Lower lobe of right lung (tissue), 2 donors: ENCODE measurements at regions not wholly inside any gene's neighbourhood (a gene's known extent, or its start where the extent isn't known, plus 50 kb on each side); places are given as distances from the start of the nearest gene placed in this dataset.

Experiments used
- ATAC-seq, 2 donors: fragments of 200-7000 bp; cut with Tn5 transposase; one replicate each; pipeline ENCODE4 v1.9.1; 2020 to 2022; ENCODE audit warnings: mild to moderate bottlenecking in 2 of 2, moderate library complexity in 2 of 2
- DNase-seq: peaks from one replicate; pipeline ENCODE4 v3.0.0-alpha.2; 2020
- H3K27ac ChIP-seq: fragments of 200-600 bp; one replicate; pipeline ENCODE4 v1.8.0; 2022
- H3K27me3 ChIP-seq: fragments of 200-600 bp; one replicate; pipeline ENCODE4 v1.8.0; 2022; ENCODE audit warnings: low read depth
- H3K36me3 ChIP-seq: fragments of 200-600 bp; one replicate; pipeline ENCODE4 v1.8.0; 2022; ENCODE audit warnings: mild to moderate bottlenecking
- H3K4me1 ChIP-seq: fragments of 200-600 bp; one replicate; pipeline ENCODE4 v1.8.0; 2022
- H3K4me3 ChIP-seq: fragments of 200-600 bp; one replicate; pipeline ENCODE4 v1.8.0; 2022; ENCODE audit warnings: mild to moderate bottlenecking
- H3K9me3 ChIP-seq: fragments of 200-600 bp; one replicate; pipeline ENCODE4 v1.8.0; 2022
- CTCF ChIP-seq: fragments of 200-600 bp; IDR thresholded peaks from one replicate; pipeline ENCODE4 v1.8.0; 2022; ENCODE audit warnings: antibody characterized with exemption, mild to moderate bottlenecking
- intact Hi-C: fragments of 100-400 bp; cut with DNase I; formaldehyde crosslinking; loops from one replicate; pipeline ENCODE4 v1.11.0; 2022
- donor health status: DM: no; HTN: yes; CAD: no; lungs with severe emphysema.

GRCh38 chr1:106836708-106837107, 219.8 kb upstream of the PRMT6 start:
- Histone ChIP-seq H3K9me3 (no peaks in the 10 kb centered on the region), H3K27ac (no peak overlapping the region), H3K4me3 (no peak overlapping the region), H3K36me3 (no peaks in the 10 kb centered on the region), H3K27me3 (no peaks in the 10 kb centered on the region), H3K4me1 (no peaks in the 10 kb centered on the region)
- intact Hi-C loops, result no loop called here
- ATAC-seq, result no peak
- no peak for DNase-seq
- no peak for TF ChIP-seq CTCF

GRCh38 chr1:106843518-106843917, 213.0 kb upstream of the PRMT6 start:
- no peak for TF ChIP-seq CTCF

DNA sequence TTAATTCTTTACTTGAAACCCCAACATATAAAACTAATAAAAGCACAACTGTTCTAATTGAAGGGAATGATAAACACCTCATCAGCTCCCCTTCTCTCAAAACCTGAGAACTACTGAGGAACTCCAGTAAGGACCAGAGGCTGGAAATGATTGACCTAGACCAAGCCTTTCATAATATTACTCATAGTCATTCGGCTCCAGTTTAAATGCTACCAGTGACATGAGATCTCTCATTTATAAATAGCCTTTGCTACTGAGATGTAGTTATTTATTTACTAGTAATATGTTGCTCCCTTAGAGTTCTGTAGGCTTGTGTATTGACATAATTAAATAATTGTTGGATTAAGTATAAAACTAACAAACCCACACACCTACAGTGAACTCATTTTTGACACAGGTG, 209.8 kb upstream of the PRMT6 start:
- Histone ChIP-seq H3K27me3 (no peaks in the 10 kb centered on the region), H3K9me3 (no peaks in the 10 kb centered on the region), H3K36me3 (no peaks in the 10 kb centered on the region), H3K4me1 (no peaks in the 10 kb centered on the region), H3K4me3 (no peak overlapping the region), H3K27ac (no peak overlapping the region)
- no peak for ATAC-seq
- TF ChIP-seq CTCF, result no peak
- intact Hi-C loops, result no loop called here
- DNase-seq, result no peak

More at GRCh38 chr1:106843518-106843917, 213.0 kb upstream of the PRMT6 start:
- Histone ChIP-seq H3K36me3 (no peaks in the 10 kb centered on the region), H3K27me3 (no peaks in the 10 kb centered on the region), H3K9me3 (no peaks in the 10 kb centered on the region), H3K27ac (no peak overlapping the region), H3K4me1 (no peaks in the 10 kb centered on the region), H3K4me3 (no peak overlapping the region)
- intact Hi-C loops, result no loop called here
- no peak for DNase-seq
- no peak for ATAC-seq

- no peak for TF ChIP-seq CTCF
Observed at GRCh38 chr1:106861110-106861509, 195.4 kb upstream of the PRMT6 start.

DNA sequence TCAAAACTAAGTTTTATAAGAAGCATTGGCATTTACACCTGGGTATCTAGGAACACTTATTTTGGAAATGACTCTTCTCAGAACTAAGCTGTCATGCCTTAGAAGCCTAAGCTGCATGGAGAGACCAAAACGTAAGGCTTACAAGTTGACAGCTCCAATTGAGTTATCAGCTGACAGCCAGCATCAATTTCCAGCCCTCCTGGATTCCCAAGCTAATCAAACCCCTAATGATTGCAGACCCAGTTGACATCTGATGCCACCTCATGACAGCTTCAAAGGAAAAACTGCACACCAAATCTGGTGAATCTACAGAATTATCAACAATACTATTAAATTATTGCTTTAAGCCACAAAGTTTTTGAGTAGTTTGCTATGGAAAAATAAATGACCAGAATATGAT, 187.6 kb upstream of the PRMT6 start:
- no peaks in the 10 kb centered on the region for H3K9me3 ChIP-seq
- no peaks in the 10 kb centered on the region for H3K27me3 ChIP-seq
- no peak overlapping the region for H3K4me3 ChIP-seq
- H3K27ac ChIP-seq, result no peak overlapping the region
- H3K36me3 ChIP-seq, result no peaks in the 10 kb centered on the region
- TF ChIP-seq CTCF, result no peak
- no peak for ATAC-seq
- intact Hi-C loops, result no loop called here
- H3K4me1 ChIP-seq, result no peaks in the 10 kb centered on the region
- DNase-seq, result no peak

More at GRCh38 chr1:106861110-106861509, 195.4 kb upstream of the PRMT6 start:
- DNase-seq (no peak), ATAC-seq (no peak)
- Histone ChIP-seq H3K27ac (no peak overlapping the region), H3K4me3 (no peak overlapping the region), H3K4me1 (no peaks in the 10 kb centered on the region), H3K9me3 (no peaks in the 10 kb centered on the region), H3K36me3 (no peaks in the 10 kb centered on the region), H3K27me3 (no peaks in the 10 kb centered on the region)
- intact Hi-C loops, result no loop called here

DNA sequence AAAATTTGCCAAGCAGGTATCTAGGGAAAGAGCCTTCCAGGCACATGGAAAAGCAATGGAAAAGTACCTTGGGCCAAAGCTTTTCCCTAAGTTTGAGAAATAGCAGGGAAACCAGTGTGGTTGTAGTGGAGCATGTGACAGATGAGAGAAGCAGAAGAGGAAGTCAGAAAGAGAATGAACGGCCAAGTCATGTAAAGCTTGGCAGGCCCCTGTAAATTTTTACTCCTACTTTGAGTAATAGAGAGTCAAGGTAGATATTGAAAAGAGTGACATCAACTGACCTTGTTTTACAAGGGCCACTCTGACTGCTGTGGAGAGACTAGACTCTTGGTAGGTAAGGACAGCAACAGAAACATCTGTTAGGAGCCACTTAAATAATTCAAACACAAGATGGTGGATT, 180.9 kb upstream of the PRMT6 start:
- no peak for TF ChIP-seq CTCF
- Histone ChIP-seq H3K36me3 (no peaks in the 10 kb centered on the region), H3K4me3 (no peak overlapping the region), H3K27me3 (no peaks in the 10 kb centered on the region), H3K9me3 (no peaks in the 10 kb centered on the region), H3K4me1 (no peaks in the 10 kb centered on the region), H3K27ac (no peak overlapping the region)
- DNase-seq (no peak), ATAC-seq (no peak)
- intact Hi-C loops, result no loop called here
